Upper lobe of left lung (tissue), 4 donors: ENCODE measurements at regions not wholly inside any gene's neighbourhood (a gene's known extent, or its start where the extent isn't known, plus 50 kb on each side); places are given as distances from the start of the nearest gene placed in this dataset.

Source experiments
- CTCF ChIP-seq, 6 experiments: fragments of 450-650 bp in 4 of 6; fragments of 200-600 bp in 2 of 6; sonication (generic) in 2 of 6; IDR thresholded peaks; one replicate each; pipeline ENCODE4 v1.5.1; 2016 to 2019; ENCODE audit warnings: antibody characterized with exemption in 6 of 6
- EP300 ChIP-seq, 4 donors: sonication (generic); formaldehyde crosslinking; IDR thresholded peaks; one replicate each; pipeline ENCODE4 v1.5.1; 2017; ENCODE audit warnings: antibody characterized with exemption in 4 of 4, control low read depth in 2 of 4
- POLR2A ChIP-seq, 4 donors: fragments of 450-650 bp; IDR thresholded peaks; one replicate each; pipeline ENCODE4 v1.5.1; 2016 to 2017; ENCODE audit warnings: antibody characterized with exemption in 4 of 4, mild to moderate bottlenecking in 2 of 4
- POLR2AphosphoS5 ChIP-seq, 2 donors: sonication (generic); formaldehyde crosslinking; IDR thresholded peaks; one replicate each; pipeline ENCODE4 v1.5.1; 2017; ENCODE audit warnings: antibody characterized with exemption in 2 of 2

GRCh38 chr1:209262631-209263030 lies 320.9 kb upstream of the CAMK1G start:
- TF ChIP-seq CTCF (IDR thresholded peaks at IDR 0.05): no peak
- TF ChIP-seq POLR2A (IDR thresholded peaks at IDR 0.05): no peak
- TF ChIP-seq POLR2AphosphoS5 (IDR thresholded peaks at IDR 0.05): no peak
- no peak for TF ChIP-seq EP300 (IDR thresholded peaks at IDR 0.05)
